Neuronal stem cell (in vitro differentiated cells): ENCODE measurements at regions not wholly inside any gene's neighbourhood (a gene's known extent, or its start where the extent isn't known, plus 50 kb on each side); places are given as distances from the start of the nearest gene placed in this dataset.
"Not testable (repeated sequence)": the region's sequence is repeated elsewhere in the genome, so short reads cannot be mapped to it uniquely, and the experiment has no call there.

ENCODE experiments used
- DNase-seq: peaks from one replicate; pipeline ENCODE4 v3.0.0-alpha.2; 2013; ENCODE audit warnings: low spot score
- H2AFZ ChIP-seq: one replicate; pipeline ENCODE4 v1.6.1; 2013; ENCODE audit warnings: mild to moderate bottlenecking, low read length, inconsistent platforms
- H2AK5ac ChIP-seq: 2 replicates; pipeline ENCODE4 v1.6.1; 2013; ENCODE audit warnings: low read depth, mild to moderate bottlenecking, inconsistent platforms, low read length, moderate library complexity, mixed read lengths
- H2BK120ac ChIP-seq: 2 replicates; pipeline ENCODE4 v1.6.1; 2013; ENCODE audit warnings: low read depth, mild to moderate bottlenecking, inconsistent platforms, low read length, moderate library complexity, mixed read lengths
- H2BK12ac ChIP-seq: one replicate; pipeline ENCODE4 v1.6.1; 2013; ENCODE audit warnings: low read length, inconsistent platforms
- H2BK15ac ChIP-seq: 2 replicates; pipeline ENCODE4 v1.6.1; 2013; ENCODE audit warnings: mild to moderate bottlenecking, low read length, inconsistent platforms, mixed read lengths
- H2BK5ac ChIP-seq: one replicate; pipeline ENCODE4 v1.6.1; 2013; ENCODE audit warnings: inconsistent platforms, mild to moderate bottlenecking, low read length, moderate library complexity
- H3K14ac ChIP-seq: one replicate; pipeline ENCODE4 v1.6.1; 2013; ENCODE audit warnings: low read length, inconsistent platforms
- H3K18ac ChIP-seq: 2 replicates; pipeline ENCODE4 v1.6.1; 2013; ENCODE audit warnings: low read length, inconsistent platforms
- H3K23ac ChIP-seq: 2 replicates; pipeline ENCODE4 v1.6.1; 2013; ENCODE audit warnings: low read depth, mild to moderate bottlenecking, mixed read lengths, low read length, inconsistent platforms; ENCODE audit not compliant: poor library complexity
- H3K27ac ChIP-seq: replicated peaks from 3 replicates; pipeline ENCODE4 v1.5.1; 2013; ENCODE audit warnings: low read length, inconsistent platforms
- H3K27me3 ChIP-seq, 3 experiments: 2 replicates each; pipeline ENCODE4 v1.6.1; 2013; ENCODE audit warnings: low read length in 3 of 3, mild to moderate bottlenecking in 2 of 3, inconsistent platforms in 1 of 3, low read depth in 1 of 3, mixed read lengths in 1 of 3, moderate library complexity in 1 of 3; ENCODE audit not compliant: control insufficient read depth in 3 of 3, insufficient read depth in 3 of 3
- H3K36me3 ChIP-seq, 2 donors: replicated peaks in 1 of 2; 2 replicates each; pipeline ENCODE4 v1.6.1; 2013; ENCODE audit warnings: low read length in 2 of 2; ENCODE audit not compliant: control insufficient read depth in 2 of 2, insufficient read depth in 2 of 2
- H3K4ac ChIP-seq: 2 replicates; pipeline ENCODE4 v1.6.1; 2013; ENCODE audit warnings: inconsistent platforms, mild to moderate bottlenecking, low read length, moderate library complexity
- H3K4me1 ChIP-seq, 2 donors: 1 replicate in 1 of 2; 2 replicates in 1 of 2; pipeline ENCODE4 v1.6.1; 2013; ENCODE audit warnings: low read length in 2 of 2, low read depth in 1 of 2; ENCODE audit not compliant: control insufficient read depth in 2 of 2, insufficient read depth in 1 of 2
- H3K4me2 ChIP-seq: one replicate; pipeline ENCODE4 v1.6.1; 2013; ENCODE audit warnings: mild to moderate bottlenecking, low read length, inconsistent platforms; ENCODE audit not compliant: insufficient read depth, poor library complexity, severe bottlenecking
- H3K4me3 ChIP-seq, 2 donors: 2 replicates each; pipeline ENCODE4 v1.5.1; 2013; ENCODE audit warnings: low read length in 2 of 2, mild to moderate bottlenecking in 2 of 2, inconsistent platforms in 1 of 2, moderate library complexity in 1 of 2
- H3K79me1 ChIP-seq: one replicate; pipeline ENCODE4 v1.6.1; 2013; ENCODE audit warnings: low read depth, mild to moderate bottlenecking, inconsistent platforms, low read length, moderate library complexity
- H3K9ac ChIP-seq: one replicate; pipeline ENCODE4 v1.6.1; 2013; ENCODE audit warnings: mild to moderate bottlenecking, low read depth, low read length, inconsistent platforms; ENCODE audit not compliant: poor library complexity
- H3K9me3 ChIP-seq, 2 donors: replicated peaks in 1 of 2; 2 replicates each; pipeline versions ENCODE3 to v1.6.1; 2013; ENCODE audit warnings: low read length in 2 of 2, mild to moderate bottlenecking in 2 of 2, inconsistent platforms in 1 of 2, low read depth in 1 of 2, mixed read lengths in 1 of 2, moderate library complexity in 1 of 2; ENCODE audit not compliant: control insufficient read depth in 2 of 2, insufficient read depth in 1 of 2
- H4K8ac ChIP-seq: one replicate; pipeline ENCODE4 v1.6.1; 2013; ENCODE audit warnings: low read depth, mild to moderate bottlenecking, inconsistent platforms, low read length, moderate library complexity
- H4K91ac ChIP-seq: one replicate; pipeline ENCODE4 v1.6.1; 2013; ENCODE audit warnings: low read length, low read depth, mild to moderate bottlenecking, inconsistent platforms; ENCODE audit not compliant: poor library complexity
- WGBS, 2 donors: extraction: QIAGEN DNeasy Blood & Tissue Kit; methylation state at CpG; one replicate each; pipeline ENCODE4 v1.1.7; 2013; ENCODE audit warnings: missing lambda C conversion rate in 2 of 2, mixed read lengths in 1 of 2; ENCODE audit not compliant: insufficient read length in 2 of 2, insufficient replicate concordance in 1 of 2; ENCODE audit errors: extremely low coverage in 2 of 2; 5-methylcytosine and 5-hydroxymethylcytosine counted together

DNA sequence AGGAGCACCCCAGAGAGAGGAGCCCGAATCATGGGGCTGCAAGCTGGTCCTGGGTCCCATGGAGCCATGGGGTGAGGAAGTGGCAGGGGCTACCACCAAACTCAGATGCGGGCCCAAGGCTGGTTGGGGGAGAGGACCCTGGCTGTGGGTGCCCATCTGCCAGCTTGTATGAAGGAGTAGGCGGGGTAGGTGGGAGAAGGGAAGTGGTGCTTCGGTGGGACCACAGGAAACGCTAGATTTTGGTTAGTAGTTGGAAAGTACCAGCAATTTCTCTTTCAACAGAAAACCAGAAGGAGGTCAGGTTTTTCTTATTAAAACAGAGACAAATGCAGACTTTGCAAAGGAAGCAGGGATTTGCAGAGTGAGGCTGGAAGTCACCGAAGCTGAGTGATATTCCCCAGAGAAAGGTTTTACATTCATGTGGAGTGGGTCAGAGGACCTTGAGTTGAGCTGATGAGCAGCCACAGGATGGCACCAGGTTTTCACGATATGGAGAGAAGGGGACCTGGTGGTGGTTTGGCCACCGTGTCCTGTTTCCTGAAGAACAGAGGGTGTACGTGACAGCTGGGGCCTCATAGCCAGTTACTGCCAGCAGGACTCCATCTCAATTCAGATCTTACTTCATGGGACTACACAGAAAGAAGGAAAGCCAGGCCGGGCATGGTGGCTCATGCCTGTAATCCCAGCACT lies 216.2 kb downstream of the NPIPA7 start:
- H4K91ac ChIP-seq, H2BK15ac ChIP-seq, H3K27ac ChIP-seq, H3K36me3 ChIP-seq, DNase-seq, H2BK120ac ChIP-seq, H2AK5ac ChIP-seq, H2AFZ ChIP-seq, H2BK5ac ChIP-seq, H3K27me3 ChIP-seq, H3K4me2 ChIP-seq, H3K79me1 ChIP-seq, H3K18ac ChIP-seq, H3K9ac ChIP-seq, H3K14ac ChIP-seq, H3K9me3 ChIP-seq, H3K4ac ChIP-seq, H2BK12ac ChIP-seq, H3K4me1 ChIP-seq, H4K8ac ChIP-seq, H3K4me3 ChIP-seq, H3K23ac ChIP-seq: not testable (repeated sequence)
- WGBS, 2 donors: no CpG with 5 or more reads among the region's 10 CpGs

DNA sequence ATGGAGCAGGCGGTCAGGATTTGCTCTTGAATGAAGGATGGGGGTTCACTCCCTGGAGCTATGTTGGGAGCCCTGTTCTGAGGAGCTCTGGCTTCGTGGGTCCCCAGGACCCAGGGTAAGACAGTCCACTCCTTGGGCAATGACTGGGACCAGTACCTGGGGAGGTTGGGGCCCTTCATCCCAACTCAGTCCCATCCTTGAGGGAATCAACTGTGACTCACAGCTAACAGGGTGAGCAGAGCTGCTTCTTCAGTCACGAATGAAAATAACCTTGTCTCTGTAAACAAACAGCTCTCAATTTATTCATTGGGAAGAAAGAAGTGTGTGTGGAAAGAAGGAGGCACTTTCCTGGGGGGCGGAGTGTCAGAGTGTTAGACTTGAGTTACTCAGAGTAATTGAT lies 222.3 kb downstream of the NPIPA7 start:
- not testable (repeated sequence) for H3K4me3 ChIP-seq, H2AFZ ChIP-seq, H4K91ac ChIP-seq, H3K27ac ChIP-seq, H2BK5ac ChIP-seq, H3K27me3 ChIP-seq, H3K18ac ChIP-seq, H2BK12ac ChIP-seq, H3K4ac ChIP-seq, H2BK120ac ChIP-seq, H3K36me3 ChIP-seq, H4K8ac ChIP-seq, H3K23ac ChIP-seq, H3K14ac ChIP-seq, H3K9me3 ChIP-seq, H3K4me1 ChIP-seq, H3K9ac ChIP-seq, H3K4me2 ChIP-seq, H2AK5ac ChIP-seq, H2BK15ac ChIP-seq, H3K79me1 ChIP-seq, DNase-seq
- no CpG with 5 or more reads among the region's 4 CpGs for WGBS, 2 donors

DNA sequence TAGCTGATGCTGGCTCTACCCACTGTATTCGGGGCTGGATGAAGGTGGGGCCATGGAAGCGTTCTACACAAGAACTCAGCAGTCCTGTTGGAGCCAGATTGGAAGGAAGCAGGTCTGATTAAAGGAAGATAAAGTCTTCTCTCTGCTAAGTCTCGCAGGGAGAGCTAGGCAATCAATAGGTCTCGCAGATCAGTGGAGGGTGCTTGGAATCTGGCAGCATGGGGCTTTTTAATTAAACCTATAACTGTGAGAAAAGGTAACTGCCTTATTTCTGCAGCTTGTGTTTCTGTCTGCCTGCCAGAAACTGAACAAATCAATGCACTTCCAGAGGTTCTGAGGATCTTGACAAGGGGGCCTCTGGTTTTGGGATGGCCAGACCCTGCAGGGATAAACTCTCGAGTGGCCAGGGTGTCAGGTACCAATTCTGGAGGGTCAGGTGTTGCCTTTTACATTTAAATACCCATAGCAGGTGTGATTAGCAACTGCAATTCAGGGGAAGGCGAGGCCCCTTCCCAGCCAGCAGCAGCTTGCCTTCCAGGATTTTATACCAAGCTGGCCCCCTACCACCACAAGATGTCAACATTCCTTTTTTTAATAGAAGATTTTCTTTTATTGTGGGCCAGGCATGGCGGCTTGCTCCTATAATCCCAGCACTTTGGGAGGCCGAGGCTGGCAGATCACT lies 228.6 kb downstream of the NPIPA7 start:
- no CpG with 5 or more reads among the region's 8 CpGs for WGBS, 2 donors
- not testable (repeated sequence) for H2BK5ac ChIP-seq, H3K4me1 ChIP-seq

DNA sequence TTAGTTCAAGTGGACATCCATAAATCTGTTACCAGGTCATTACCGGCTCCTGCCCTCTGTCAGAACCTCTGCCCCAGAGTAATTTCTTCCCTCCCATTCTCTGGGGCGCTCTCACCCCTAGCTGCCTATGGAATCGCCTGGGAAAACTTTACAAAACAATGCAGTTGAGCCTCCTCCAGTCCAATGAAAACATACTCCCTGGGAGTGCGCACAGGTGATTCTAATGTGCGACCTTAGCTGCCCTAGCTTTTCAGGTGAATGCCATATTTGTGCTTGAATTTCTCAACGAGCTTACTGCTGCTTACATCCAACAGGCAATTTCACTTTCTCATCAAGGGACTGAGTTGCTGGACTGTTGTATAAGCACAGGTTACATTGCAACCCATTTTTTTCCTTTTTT lies 230.7 kb downstream of the NPIPA7 start:
- not testable (repeated sequence) for H3K27me3 ChIP-seq, H3K14ac ChIP-seq, H3K9ac ChIP-seq, H3K27ac ChIP-seq, H3K23ac ChIP-seq, H2AK5ac ChIP-seq, H2AFZ ChIP-seq, H3K4ac ChIP-seq, H2BK120ac ChIP-seq, H4K91ac ChIP-seq, H3K4me1 ChIP-seq, DNase-seq, H2BK12ac ChIP-seq, H3K4me3 ChIP-seq, H3K18ac ChIP-seq, H4K8ac ChIP-seq, H3K4me2 ChIP-seq, H3K79me1 ChIP-seq, H2BK15ac ChIP-seq, H3K36me3 ChIP-seq, H2BK5ac ChIP-seq, H3K9me3 ChIP-seq
- WGBS, 2 donors: no CpG with 5 or more reads among the region's 6 CpGs

More for the DNA sequence above, 228.6 kb downstream of the NPIPA7 start:
- H3K27me3 ChIP-seq, H3K36me3 ChIP-seq, H2AFZ ChIP-seq, H4K91ac ChIP-seq, H2BK120ac ChIP-seq, H3K4me2 ChIP-seq, H3K79me1 ChIP-seq, H3K9me3 ChIP-seq, H3K4me3 ChIP-seq, DNase-seq, H2BK12ac ChIP-seq, H3K27ac ChIP-seq, H2AK5ac ChIP-seq, H4K8ac ChIP-seq, H3K18ac ChIP-seq, H3K14ac ChIP-seq, H3K4ac ChIP-seq, H3K23ac ChIP-seq, H3K9ac ChIP-seq, H2BK15ac ChIP-seq: not testable (repeated sequence)
